ENCODE measurements at regions not wholly inside any gene's neighbourhood (a gene's known extent, or its start where the extent isn't known, plus 50 kb on each side); places are given as distances from the start of the nearest gene placed in this dataset.

DNA sequence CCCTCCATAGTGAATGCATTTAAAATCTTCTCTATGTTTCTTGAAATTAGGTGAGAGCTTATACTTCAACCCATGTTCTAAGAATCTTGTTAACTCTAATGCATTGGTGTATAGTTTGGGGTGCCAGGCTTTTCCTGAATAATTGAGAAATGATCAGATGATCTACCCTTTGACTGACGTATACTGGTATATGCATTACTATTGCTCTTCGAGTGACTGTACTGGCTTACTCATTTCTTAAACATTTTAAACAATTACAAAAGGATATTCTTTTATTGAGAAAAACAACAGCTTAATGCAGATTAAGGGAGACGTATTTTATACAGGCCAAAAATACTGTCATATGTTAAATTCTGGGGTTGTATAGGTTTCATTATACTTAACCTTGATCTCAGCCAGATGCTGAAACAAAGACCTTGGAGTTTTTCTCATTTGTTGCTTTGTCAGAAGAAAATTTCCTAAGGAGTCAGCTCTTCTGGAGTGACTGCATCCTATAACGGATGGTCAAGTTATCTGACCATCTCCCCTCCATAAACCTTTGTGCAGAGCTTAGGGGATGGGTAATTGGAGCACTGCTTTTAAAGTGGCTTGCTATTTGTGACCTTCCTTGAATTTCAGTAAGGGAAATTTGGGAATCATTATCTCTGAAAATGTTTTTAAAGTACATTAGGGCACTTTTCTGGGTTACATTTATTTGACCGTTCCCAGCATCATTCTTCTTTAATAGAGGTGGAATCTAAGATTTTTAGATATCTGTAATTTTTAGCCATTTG lies 507.6 kb downstream of the PCNX1 start:
- intact Hi-C loops (cut with micrococcal nuclease): loop anchor here (5.0 kb wide), 1 partner anchor 67 kb away; no protein-coding TSS in a partner anchor
- Mint-ChIP-seq H3K9me3 (no peaks in the 10 kb centered on the region), H3K27ac (no peak overlapping the region), H3K4me3 (no peak overlapping the region), H3K36me3 (peaks cover 19% of the 10 kb centered on the region), H3K27me3 (no peaks in the 10 kb centered on the region), H3K4me1 (ENCODE audit: low read depth) (peaks cover 30% of the 10 kb centered on the region)
- DNase-seq: no peak
- ChIA-PET CTCF (no interaction called here), POLR2A (interaction anchor here (0.8 kb wide), 1 partner anchor 11 kb away, joined by 8 read pairs; no protein-coding TSS in a partner anchor)

DNA sequence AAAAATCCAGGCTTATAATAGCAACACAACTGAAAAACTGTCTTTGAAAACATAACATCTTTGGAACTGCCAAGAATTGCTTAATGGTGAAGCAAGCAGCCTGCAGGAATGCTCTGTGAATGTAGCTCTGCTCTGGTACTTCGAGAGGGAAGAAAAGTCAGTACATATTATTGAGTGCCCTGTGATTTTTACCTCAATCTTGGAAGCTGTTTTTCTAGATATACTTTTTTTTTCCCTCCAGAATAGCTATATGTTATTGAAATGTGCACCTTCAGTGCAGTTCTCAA lies 508.1 kb downstream of the PCNX1 start:
- H3K36me3 Mint-ChIP-seq: peaks cover 19% of the 10 kb centered on the region
- CTCF ChIA-PET: interaction anchor here (0.7 kb wide), 1 partner anchor 42 kb away, joined by 4 read pairs; no protein-coding TSS in a partner anchor
- POLR2A ChIA-PET: interaction anchor here (0.8 kb wide), 1 partner anchor 12 kb away, joined by 8 read pairs; no protein-coding TSS in a partner anchor
- intact Hi-C loops (cut with micrococcal nuclease): no loop called here
- H3K27ac Mint-ChIP-seq: no peak overlapping the region
- no peak overlapping the region for H3K4me3 Mint-ChIP-seq
- peaks cover 25% of the 10 kb centered on the region for H3K4me1 Mint-ChIP-seq (ENCODE audit: low read depth)
- DNase-seq: no peak
- no peaks in the 10 kb centered on the region for H3K27me3 Mint-ChIP-seq
- H3K9me3 Mint-ChIP-seq: no peaks in the 10 kb centered on the region

DNA sequence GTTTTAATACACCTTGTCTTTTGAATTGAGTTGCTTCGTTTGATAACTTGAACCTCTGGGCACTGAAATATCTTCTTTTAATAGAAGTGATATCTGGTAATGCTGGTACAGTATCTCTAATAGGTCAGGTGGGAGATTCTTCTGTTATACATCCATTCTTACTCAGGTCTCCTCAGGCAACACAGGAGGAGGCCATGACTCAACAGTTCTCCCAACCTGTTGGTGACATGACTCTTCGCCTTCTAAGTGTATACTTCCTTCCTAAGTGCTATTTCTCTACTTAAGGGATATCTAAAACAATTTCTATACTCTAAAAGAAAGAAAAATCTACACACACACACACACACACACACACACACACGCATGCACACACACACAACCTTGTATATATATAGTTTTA lies 509.1 kb downstream of the PCNX1 start:
- peaks cover 19% of the 10 kb centered on the region for H3K36me3 Mint-ChIP-seq
- peaks cover 14% of the 10 kb centered on the region for H3K4me1 Mint-ChIP-seq (ENCODE audit: low read depth)
- intact Hi-C loops (cut with micrococcal nuclease): no loop called here
- no peak for DNase-seq
- ChIA-PET POLR2A (no interaction called here), CTCF (no interaction called here)
- no peak overlapping the region for H3K4me3 Mint-ChIP-seq
- no peak overlapping the region for H3K27ac Mint-ChIP-seq
- no peaks in the 10 kb centered on the region for H3K9me3 Mint-ChIP-seq
- no peaks in the 10 kb centered on the region for H3K27me3 Mint-ChIP-seq

DNA sequence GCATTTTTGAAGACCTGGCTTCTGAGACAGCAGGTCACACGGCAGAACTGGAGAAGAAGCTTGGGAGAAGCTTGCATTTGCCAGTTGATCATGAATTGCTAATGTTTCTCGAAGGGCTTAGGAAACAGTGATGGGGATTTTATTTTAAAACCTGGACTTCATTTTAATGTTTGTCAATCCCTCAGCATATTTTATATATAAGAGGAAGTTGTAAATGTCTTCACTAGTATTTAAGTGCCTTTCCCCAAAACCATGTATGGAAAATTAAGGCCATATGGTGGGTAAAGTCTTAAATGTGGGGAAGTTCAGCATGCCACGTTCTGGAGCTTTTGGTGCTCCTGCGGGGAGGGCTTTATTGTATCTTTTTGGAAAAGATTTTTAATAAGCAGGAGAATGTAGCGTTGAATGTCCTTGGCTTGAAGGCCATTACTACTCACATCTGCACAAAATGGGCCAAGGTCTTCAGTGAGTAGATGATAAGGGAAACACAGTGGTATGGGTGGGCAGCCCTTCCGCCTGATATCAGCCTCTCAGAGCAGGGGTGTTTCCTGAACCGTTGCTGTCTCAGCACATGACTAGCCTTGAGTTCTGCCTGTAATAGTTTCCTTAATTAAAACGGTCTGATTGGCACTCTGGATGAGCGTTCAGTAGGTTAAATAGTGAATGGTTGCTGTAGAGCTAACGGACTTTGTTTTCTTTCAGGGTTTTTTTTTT lies 511.4 kb downstream of the PCNX1 start:
- no peak for DNase-seq
- peaks cover 3% of the 10 kb centered on the region for H3K9me3 Mint-ChIP-seq
- no peaks in the 10 kb centered on the region for H3K27me3 Mint-ChIP-seq
- peaks cover 3% of the 10 kb centered on the region for H3K4me1 Mint-ChIP-seq (ENCODE audit: low read depth)
- CTCF ChIA-PET: interaction anchor here (0.9 kb wide), 1 partner anchor 31 kb away, joined by 3 read pairs; no protein-coding TSS in a partner anchor
- H3K27ac Mint-ChIP-seq: no peak overlapping the region
- intact Hi-C loops (cut with micrococcal nuclease): no loop called here
- no peak overlapping the region for H3K4me3 Mint-ChIP-seq
- peaks cover 29% of the 10 kb centered on the region for H3K36me3 Mint-ChIP-seq
- POLR2A ChIA-PET: no interaction called here

DNA sequence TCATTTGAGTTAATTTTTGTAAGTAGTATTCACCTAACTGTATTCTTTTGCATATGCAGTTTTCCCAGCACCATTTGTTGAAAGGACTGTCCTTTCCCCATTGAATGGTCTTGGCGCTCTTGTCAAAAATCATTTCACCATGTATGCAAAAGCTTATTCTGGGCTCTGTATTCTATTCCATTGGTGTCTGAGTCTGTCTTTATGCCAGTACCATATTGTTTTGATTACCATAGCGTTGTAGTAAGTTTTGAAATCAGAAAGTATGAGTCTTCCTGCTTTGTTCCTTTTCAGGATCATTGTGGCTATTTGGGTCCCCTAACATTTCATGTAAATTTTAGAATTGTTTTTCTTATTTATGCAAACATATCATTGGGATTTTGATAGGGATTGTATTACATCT lies 508.7 kb upstream of the RGS6 start:
- Mint-ChIP-seq H3K4me1 (ENCODE audit: low read depth) (peaks cover 8% of the 10 kb centered on the region), H3K27me3 (no peaks in the 10 kb centered on the region), H3K4me3 (no peak overlapping the region), H3K36me3 (peaks cover 55% of the 10 kb centered on the region), H3K27ac (no peak overlapping the region), H3K9me3 (peaks cover 39% of the 10 kb centered on the region)
- ChIA-PET POLR2A (no interaction called here), CTCF (no interaction called here)
- DNase-seq: no peak
- intact Hi-C loops (cut with micrococcal nuclease): no loop called here

DNA sequence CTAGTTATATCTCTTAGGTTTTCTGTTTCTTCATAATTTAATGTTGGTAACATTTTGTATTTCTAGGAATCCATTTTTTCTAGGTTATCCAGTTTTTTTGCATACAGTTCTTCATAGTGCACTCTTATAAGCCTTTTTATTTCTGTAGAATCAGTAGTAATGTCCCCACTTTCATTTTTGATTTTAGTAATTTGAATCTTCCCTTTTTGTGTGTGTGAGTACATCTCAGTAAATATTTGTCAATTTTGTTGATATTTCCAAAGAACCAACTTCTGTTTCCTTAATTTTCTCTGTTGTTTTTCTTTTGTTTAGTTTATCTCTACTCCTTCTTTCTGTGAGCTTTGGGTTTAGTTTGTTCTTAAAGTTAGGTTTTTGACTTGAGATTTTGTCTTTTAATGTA lies 507.3 kb upstream of the RGS6 start:
- ChIA-PET CTCF (no interaction called here), POLR2A (no interaction called here)
- H3K4me1 Mint-ChIP-seq (ENCODE audit: low read depth): peaks cover 8% of the 10 kb centered on the region
- intact Hi-C loops (cut with micrococcal nuclease): no loop called here
- DNase-seq: no peak
- peaks cover 39% of the 10 kb centered on the region for H3K9me3 Mint-ChIP-seq
- H3K27ac Mint-ChIP-seq: no peak overlapping the region
- no peaks in the 10 kb centered on the region for H3K27me3 Mint-ChIP-seq
- H3K36me3 Mint-ChIP-seq: peaks cover 51% of the 10 kb centered on the region
- H3K4me3 Mint-ChIP-seq: no peak overlapping the region

DNA sequence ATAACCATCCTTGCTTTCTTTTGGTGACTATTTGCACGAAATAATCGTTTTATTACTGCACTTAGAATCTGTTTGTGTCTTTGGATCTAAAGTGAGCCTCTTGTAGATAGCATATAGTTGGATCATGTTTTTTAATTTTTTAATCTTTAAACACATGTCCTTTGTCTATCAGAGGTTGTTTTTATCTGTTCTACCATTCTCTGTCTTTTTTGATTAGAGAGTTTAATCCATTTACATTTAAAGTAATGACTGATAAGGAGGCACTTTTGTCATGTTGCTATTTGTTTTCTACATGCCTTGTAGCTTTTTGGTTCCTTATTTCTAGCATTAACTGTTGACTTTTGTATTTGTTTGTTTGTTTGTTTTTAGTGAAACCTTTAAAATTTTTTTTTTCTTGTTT lies 506.2 kb upstream of the RGS6 start:
- Mint-ChIP-seq H3K36me3 (peaks cover 51% of the 10 kb centered on the region), H3K27ac (no peak overlapping the region)
- intact Hi-C loops (cut with micrococcal nuclease): no loop called here

DNA sequence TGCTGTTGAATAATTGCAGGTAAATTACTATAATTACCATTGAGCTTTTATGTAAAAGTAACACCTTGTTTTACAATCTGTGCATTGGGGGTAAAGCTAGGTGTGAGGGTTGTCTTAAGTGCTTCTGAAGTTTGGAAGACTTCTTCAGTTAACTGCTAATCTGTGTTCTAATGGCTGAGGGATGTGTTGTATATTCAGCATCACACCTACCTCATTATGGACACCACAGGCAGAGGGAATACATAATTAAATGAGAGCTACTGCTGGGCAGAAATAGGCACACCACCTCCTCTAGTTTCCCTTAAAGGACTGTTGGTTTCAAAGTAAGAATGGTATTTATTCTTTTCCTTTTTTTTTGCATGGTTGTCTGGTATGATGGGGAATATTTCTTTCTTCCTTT lies 502.3 kb upstream of the RGS6 start:
- Mint-ChIP-seq H3K36me3 (peaks cover 35% of the 10 kb centered on the region), H3K9me3 (peaks cover 26% of the 10 kb centered on the region), H3K27ac (no peak overlapping the region), H3K4me1 (ENCODE audit: low read depth) (peaks cover 18% of the 10 kb centered on the region), H3K27me3 (no peaks in the 10 kb centered on the region), H3K4me3 (no peak overlapping the region)
- ChIA-PET CTCF (no interaction called here), POLR2A (no interaction called here)
- no peak for DNase-seq
- intact Hi-C loops (cut with micrococcal nuclease): no loop called here

More for the DNA sequence above, 506.2 kb upstream of the RGS6 start:
- ChIA-PET POLR2A (no interaction called here), CTCF (no interaction called here)
- no peaks in the 10 kb centered on the region for H3K27me3 Mint-ChIP-seq
- H3K4me3 Mint-ChIP-seq: no peak overlapping the region
- DNase-seq: no peak
- peaks cover 12% of the 10 kb centered on the region for H3K4me1 Mint-ChIP-seq (ENCODE audit: low read depth)
- H3K9me3 Mint-ChIP-seq: peaks cover 39% of the 10 kb centered on the region

DNA sequence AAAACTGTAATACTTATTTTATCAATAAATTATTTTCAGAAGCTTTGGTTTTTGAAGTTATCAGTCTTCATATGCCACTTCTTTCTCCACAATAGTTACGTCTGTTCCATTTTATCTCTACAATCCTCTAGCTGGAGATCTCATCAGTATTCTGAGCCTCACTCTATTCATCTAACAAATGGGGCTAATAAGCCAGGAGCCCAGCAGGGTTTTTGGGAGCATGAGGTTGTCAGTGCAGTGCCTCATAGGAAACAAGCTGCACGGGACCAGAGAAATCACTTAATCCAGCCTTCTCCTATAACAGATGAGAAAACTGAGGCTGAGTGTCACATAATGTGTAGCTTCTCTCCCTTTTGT lies 501.9 kb upstream of the RGS6 start:
- Mint-ChIP-seq H3K27ac (no peak overlapping the region), H3K27me3 (no peaks in the 10 kb centered on the region), H3K36me3 (peaks cover 31% of the 10 kb centered on the region), H3K4me1 (ENCODE audit: low read depth) (peaks cover 15% of the 10 kb centered on the region), H3K9me3 (peaks cover 22% of the 10 kb centered on the region), H3K4me3 (no peak overlapping the region)
- intact Hi-C loops (cut with micrococcal nuclease): no loop called here
- DNase-seq: no peak
- ChIA-PET POLR2A (no interaction called here), CTCF (interaction anchor here (0.6 kb wide), 1 partner anchor 182 kb away, joined by 3 read pairs; no protein-coding TSS in a partner anchor)

DNA sequence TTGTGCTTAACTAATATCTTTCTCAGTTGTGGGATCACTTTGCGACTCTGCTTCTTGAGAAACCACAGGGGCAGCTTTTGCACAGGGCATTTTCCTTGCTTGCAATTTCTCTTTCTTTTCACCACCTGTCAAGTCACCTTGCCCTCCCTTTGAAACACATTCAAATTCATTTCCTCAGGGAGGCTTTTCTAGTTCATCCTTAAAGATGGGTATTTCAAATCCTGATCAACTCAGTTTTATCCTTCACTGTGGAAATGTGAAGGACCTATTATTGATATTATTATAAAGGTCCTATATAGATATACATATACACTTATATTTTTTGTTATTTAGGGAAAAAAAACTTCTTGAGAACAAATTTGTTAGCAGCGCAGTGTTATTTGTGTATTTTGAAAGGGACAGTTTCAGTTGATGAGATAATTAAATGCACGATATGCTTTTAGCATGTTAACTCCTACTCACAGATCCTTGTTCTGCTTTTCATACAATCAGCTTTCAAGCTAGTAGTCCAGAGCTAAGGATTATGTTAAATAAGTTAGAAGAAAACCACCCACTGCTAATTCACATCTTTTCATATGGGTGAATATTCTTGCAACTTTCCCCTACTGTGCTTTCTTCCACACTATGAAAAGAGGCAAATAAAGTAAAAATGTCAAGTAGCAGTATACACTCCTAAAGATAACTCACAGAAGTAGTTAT lies 501.4 kb upstream of the RGS6 start:
- intact Hi-C loops (cut with micrococcal nuclease): no loop called here
- Mint-ChIP-seq H3K27me3 (no peaks in the 10 kb centered on the region), H3K36me3 (peaks cover 31% of the 10 kb centered on the region), H3K9me3 (peaks cover 17% of the 10 kb centered on the region), H3K4me3 (no peak overlapping the region), H3K4me1 (ENCODE audit: low read depth) (peaks cover 15% of the 10 kb centered on the region), H3K27ac (no peak overlapping the region)
- ChIA-PET POLR2A (no interaction called here), CTCF (interaction anchor here (0.6 kb wide), 1 partner anchor 181 kb away, joined by 3 read pairs; no protein-coding TSS in a partner anchor)
- DNase-seq: no peak

DNA sequence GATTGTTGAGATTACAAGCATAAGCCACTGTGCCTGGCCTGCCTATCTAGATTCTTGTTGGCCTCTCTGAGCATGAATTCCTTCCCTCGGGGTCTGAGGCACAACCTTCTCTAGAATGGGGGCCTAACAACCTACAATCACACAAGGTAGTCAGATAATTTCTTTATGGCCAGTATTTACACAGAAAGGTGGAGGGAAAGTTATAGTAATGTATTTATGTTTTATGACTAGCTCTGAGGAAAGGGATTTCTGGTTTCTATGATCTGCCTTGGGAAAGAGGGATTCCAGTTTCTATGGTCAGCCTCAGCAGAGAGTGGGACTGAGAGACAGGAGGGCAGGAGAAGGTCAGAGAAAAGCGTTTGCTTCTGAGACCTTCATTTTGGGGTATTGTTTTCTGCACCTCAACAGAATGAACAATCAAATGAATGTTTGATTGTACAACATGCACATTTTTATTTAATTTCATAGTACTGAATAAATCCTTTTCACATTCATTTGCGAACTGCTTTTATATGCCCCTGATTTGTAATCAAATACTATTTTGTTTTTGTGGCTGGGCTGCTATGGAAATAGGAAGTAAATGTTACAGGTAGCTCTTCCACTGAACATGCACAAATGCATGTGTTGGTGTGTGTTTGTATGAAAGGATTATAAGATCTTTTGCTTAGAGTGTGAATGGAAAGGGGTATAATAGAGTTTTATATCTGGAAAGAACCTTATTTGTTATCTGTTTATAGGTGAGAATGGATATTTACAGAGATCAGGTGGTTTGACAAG lies 499.7 kb upstream of the RGS6 start:
- peaks cover 18% of the 10 kb centered on the region for H3K36me3 Mint-ChIP-seq
- peaks cover 2% of the 10 kb centered on the region for H3K9me3 Mint-ChIP-seq
- intact Hi-C loops (cut with micrococcal nuclease): no loop called here
- H3K4me3 Mint-ChIP-seq: no peak overlapping the region
- no peaks in the 10 kb centered on the region for H3K27me3 Mint-ChIP-seq
- DNase-seq: no peak
- POLR2A ChIA-PET: no interaction called here
- no peak overlapping the region for H3K27ac Mint-ChIP-seq
- CTCF ChIA-PET: no interaction called here
- peaks cover 13% of the 10 kb centered on the region for H3K4me1 Mint-ChIP-seq (ENCODE audit: low read depth)

DNA sequence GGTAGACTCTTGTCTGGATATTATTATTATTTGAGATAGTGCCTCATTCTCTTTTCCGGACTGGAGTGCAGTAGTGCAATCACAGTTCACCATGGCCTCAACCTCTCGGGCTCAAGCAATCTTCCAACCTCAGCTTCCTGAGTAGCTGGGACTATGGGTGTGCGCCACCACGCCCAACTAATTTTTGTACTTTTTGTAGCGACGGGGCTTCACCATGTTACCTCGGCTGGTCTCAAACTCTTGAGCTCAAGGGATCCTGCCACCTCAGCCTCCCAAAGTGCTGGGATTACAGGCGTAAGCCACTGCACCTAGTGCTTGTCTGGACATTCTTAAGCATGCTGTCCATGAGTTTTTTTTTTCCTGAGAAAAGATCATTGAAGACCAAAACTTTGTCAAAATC lies 498.9 kb upstream of the RGS6 start:
- Mint-ChIP-seq H3K4me3 (no peak overlapping the region), H3K4me1 (ENCODE audit: low read depth) (peaks cover 15% of the 10 kb centered on the region), H3K36me3 (peaks cover 15% of the 10 kb centered on the region), H3K27ac (no peak overlapping the region), H3K9me3 (no peaks in the 10 kb centered on the region), H3K27me3 (no peaks in the 10 kb centered on the region)
- ChIA-PET CTCF (no interaction called here), POLR2A (no interaction called here)
- no peak for DNase-seq
- intact Hi-C loops (cut with micrococcal nuclease): no loop called here

All from activated CD4-positive, alpha-beta memory T cell treated with anti-CD3 and anti-CD28 coated beads for 36 hours (primary cell).